Nephron progenitor cell (in vitro differentiated cells): ENCODE measurements at regions not wholly inside any gene's neighbourhood (a gene's known extent, or its start where the extent isn't known, plus 50 kb on each side); places are given as distances from the start of the nearest gene placed in this dataset.
A peak's percentile ranks its signal among the peaks of the same experiment; 100 is the strongest.
"Not testable (repeated sequence)": the region's sequence is repeated elsewhere in the genome, so short reads cannot be mapped to it uniquely, and the experiment has no call there.

Source experiments
- DNase-seq: peaks from one replicate; pipeline ENCODE4 v3.0.0; 2021
- H3K27ac Mint-ChIP-seq: 2 replicates; pipeline ENCODE4 v1.8.0; 2021; ENCODE audit warnings: mild to moderate bottlenecking, moderate library complexity, mixed read lengths
- H3K27me3 Mint-ChIP-seq: 2 replicates; pipeline ENCODE4 v1.8.0; 2021; ENCODE audit warnings: mild to moderate bottlenecking, low read depth, mixed read lengths; ENCODE audit not compliant: poor library complexity
- H3K36me3 Mint-ChIP-seq: 2 replicates; pipeline ENCODE4 v1.8.0; 2021; ENCODE audit warnings: low read depth, mixed read lengths
- H3K4me1 Mint-ChIP-seq: 2 replicates; pipeline ENCODE4 v1.8.0; 2021; ENCODE audit warnings: mixed read lengths
- H3K4me3 Mint-ChIP-seq: 2 replicates; pipeline ENCODE4 v1.8.0; 2021; ENCODE audit warnings: mild to moderate bottlenecking, moderate library complexity, mixed read lengths
- H3K9me3 Mint-ChIP-seq: 2 replicates; pipeline ENCODE4 v1.8.0; 2021; ENCODE audit warnings: mild to moderate bottlenecking, moderate library complexity, mixed read lengths
- CTCF ChIP-seq: fragments of 200-600 bp; sonication (generic); IDR thresholded peaks from 2 replicates; pipeline ENCODE4 v1.5.0; 2021; ENCODE audit warnings: antibody characterized with exemption

- no peaks in the 10 kb centered on the region for H3K36me3 Mint-ChIP-seq
- no peak overlapping the region for H3K4me3 Mint-ChIP-seq
- no peaks in the 10 kb centered on the region for H3K27me3 Mint-ChIP-seq
- H3K9me3 Mint-ChIP-seq = no peaks in the 10 kb centered on the region
- peak overlapping the region; percentile 63 for H3K27ac Mint-ChIP-seq
- DNase-seq = no peak
- no peak for TF ChIP-seq CTCF
- no peaks in the 10 kb centered on the region for H3K4me1 Mint-ChIP-seq
Observed at GRCh38 chr1:215287362-215287761, 204.8 kb downstream of the KCNK2 start.

GRCh38 chr1:215290018-215290417, 207.5 kb downstream of the KCNK2 start:
- H3K4me3 Mint-ChIP-seq = no peak overlapping the region
- H3K27ac Mint-ChIP-seq = no peak overlapping the region
- no peak for TF ChIP-seq CTCF
- no peaks in the 10 kb centered on the region for H3K27me3 Mint-ChIP-seq
- H3K9me3 Mint-ChIP-seq = peaks cover 13% of the 10 kb centered on the region
- H3K36me3 Mint-ChIP-seq = no peaks in the 10 kb centered on the region
- no peaks in the 10 kb centered on the region for H3K4me1 Mint-ChIP-seq
- DNase-seq = no peak

GRCh38 chr1:215292932-215293331, 210.4 kb downstream of the KCNK2 start:
- no peak for DNase-seq
- Mint-ChIP-seq H3K9me3 (peaks cover 17% of the 10 kb centered on the region), H3K4me1 (no peaks in the 10 kb centered on the region), H3K27me3 (no peaks in the 10 kb centered on the region), H3K36me3 (no peaks in the 10 kb centered on the region), H3K27ac (no peak overlapping the region), H3K4me3 (no peak overlapping the region)
- TF ChIP-seq CTCF = no peak

GRCh38 chr1:215306426-215306825, 223.9 kb downstream of the KCNK2 start:
- TF ChIP-seq CTCF = no peak
- Mint-ChIP-seq H3K9me3 (no peaks in the 10 kb centered on the region), H3K4me3 (no peak overlapping the region), H3K36me3 (no peaks in the 10 kb centered on the region), H3K27ac (peak overlapping the region; percentile 4), H3K27me3 (no peaks in the 10 kb centered on the region), H3K4me1 (no peaks in the 10 kb centered on the region)
- DNase-seq = no peak

- DNase-seq = no peak
- peaks cover 30% of the 10 kb centered on the region for H3K9me3 Mint-ChIP-seq
- no peak overlapping the region for H3K4me3 Mint-ChIP-seq
- peaks cover 5% of the 10 kb centered on the region for H3K36me3 Mint-ChIP-seq
- TF ChIP-seq CTCF = no peak
- no peak overlapping the region for H3K27ac Mint-ChIP-seq
- H3K4me1 Mint-ChIP-seq = no peaks in the 10 kb centered on the region
- no peaks in the 10 kb centered on the region for H3K27me3 Mint-ChIP-seq
Observed at GRCh38 chr1:215321802-215322201, 239.3 kb downstream of the KCNK2 start.

GRCh38 chr1:215323992-215324391, 241.5 kb downstream of the KCNK2 start:
- H3K27ac Mint-ChIP-seq, H3K4me3 Mint-ChIP-seq, H3K4me1 Mint-ChIP-seq, H3K36me3 Mint-ChIP-seq, H3K27me3 Mint-ChIP-seq, DNase-seq: not testable (repeated sequence)
- peaks cover 30% of the 10 kb centered on the region for H3K9me3 Mint-ChIP-seq
